LHCN-M2 (cell line): ENCODE measurements at regions not wholly inside any gene's neighbourhood (a gene's known extent, or its start where the extent isn't known, plus 50 kb on each side); places are given as distances from the start of the nearest gene placed in this dataset.

Experiments
- DNase-seq: peaks from one replicate; pipeline ENCODE4 v3.0.0-alpha.2; 2012; ENCODE audit warnings: low read depth

- no peak for DNase-seq
These were observed 101.0 kb upstream of the CASZ1 start for GRCh38 chr1:10897321-10897980.

GRCh38 chr1:10897981-10898728 is 101.7 kb upstream of the CASZ1 start:
- DNase-seq: peak; percentile 69

DNA sequence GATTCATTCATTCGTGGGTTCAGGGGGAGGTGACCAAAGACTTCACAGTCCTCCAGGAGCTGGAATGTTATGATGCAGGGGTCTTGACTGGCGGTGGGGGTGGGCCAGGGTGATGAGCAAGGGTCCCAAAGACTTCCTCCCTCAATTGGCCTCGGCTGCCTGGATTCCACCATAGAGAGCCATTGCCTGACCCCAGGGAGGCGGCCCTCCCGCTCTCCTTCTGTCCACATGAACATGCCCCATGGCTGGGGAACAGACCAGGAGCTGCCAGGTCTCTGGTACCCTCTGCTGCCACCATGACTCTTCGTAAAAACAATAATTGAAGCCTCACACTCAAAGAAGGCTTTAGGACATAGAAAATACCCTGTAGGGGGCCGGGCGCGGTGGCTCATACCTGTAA is 102.5 kb upstream of the CASZ1 start:
- no peak for DNase-seq

DNA sequence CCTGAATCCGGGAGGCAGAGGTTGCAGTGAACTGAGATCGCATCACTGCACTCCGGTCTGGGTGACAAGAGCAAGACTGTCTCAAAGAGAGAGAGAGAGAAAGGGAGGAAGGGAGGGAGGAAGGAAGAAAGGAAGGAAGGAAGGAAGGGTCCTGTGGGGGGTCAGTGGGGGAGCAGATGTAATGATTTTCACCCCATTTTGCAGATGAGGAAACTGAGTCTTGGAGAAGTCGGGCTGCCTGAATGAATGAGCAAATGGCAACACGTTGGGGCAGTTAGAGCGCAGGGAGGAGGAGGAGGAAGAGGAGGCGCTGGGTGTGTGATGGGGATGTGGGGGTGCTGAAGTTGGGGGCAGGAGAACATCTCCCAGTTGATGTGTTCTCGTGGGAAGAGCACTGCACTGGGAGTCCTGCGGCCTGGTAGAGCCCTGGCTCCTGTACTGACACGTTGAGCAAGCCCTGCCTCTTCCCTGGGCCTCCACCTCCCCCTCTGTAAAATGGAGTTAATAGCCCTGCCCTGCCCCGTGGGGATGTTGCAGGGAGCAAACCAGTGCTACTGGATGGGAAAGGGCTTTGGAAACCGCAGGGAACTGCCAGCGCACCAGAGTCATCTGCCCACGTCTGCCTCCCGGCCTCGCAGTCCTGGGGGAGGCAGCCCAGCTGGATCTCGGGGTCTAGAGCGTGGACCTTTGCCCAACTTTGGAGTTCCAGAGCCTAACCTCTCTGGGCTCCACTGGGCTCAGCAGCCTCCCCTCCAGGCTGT is 103.2 kb upstream of the CASZ1 start:
- DNase-seq: no peak

- DNase-seq: no peak
These were observed 103.8 kb upstream of the CASZ1 start for GRCh38 chr1:10900251-10900651.

DNA sequence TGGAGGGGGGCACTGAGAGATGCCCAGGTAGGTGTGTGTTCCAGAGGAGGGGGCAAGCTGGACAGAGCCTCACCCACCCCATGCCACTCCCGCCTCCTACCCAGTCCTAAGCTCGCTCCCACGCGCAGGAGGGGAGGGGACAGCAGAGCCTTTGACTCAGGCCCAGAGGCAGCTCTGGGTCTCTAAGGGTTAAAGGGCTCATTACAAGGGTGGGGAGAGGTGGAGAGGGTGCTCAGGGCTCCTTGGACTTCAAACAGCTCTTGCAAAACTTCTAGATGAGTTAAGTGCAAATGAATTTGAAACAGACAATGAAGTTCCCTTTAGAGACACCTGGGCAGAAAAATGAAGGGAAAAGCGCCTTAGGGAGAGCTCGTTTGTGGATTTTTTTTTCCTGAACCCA is 104.2 kb upstream of the CASZ1 start:
- DNase-seq: no peak

- DNase-seq: no peak
These were observed 104.8 kb upstream of the CASZ1 start for GRCh38 chr1:10901091-10901890.

GRCh38 chr1:10901891-10902805 is 105.7 kb upstream of the CASZ1 start:
- DNase-seq: no peak

DNA sequence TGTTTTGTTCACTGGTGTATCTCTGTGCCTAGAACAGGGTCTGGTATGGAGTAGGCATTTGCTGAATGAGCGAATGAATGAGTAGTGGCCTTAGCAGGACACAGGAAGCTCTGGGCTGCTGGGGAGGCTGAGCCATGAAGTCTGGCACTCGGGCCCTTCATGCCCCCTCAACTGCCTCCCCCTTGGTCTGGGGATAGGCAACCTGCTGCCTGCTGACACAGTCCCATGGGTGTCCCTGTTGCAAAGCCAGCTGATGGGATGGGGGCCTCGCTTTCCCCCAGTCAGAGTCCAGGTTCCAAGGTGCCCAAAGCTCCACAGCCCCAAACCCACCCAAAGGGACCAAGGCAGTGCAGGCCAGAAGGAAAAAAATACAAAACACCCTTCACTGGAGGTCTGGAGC is 107.0 kb upstream of the CASZ1 start:
- DNase-seq: no peak

GRCh38 chr1:10903821-10904220 is 107.4 kb upstream of the CASZ1 start:
- DNase-seq: no peak

DNA sequence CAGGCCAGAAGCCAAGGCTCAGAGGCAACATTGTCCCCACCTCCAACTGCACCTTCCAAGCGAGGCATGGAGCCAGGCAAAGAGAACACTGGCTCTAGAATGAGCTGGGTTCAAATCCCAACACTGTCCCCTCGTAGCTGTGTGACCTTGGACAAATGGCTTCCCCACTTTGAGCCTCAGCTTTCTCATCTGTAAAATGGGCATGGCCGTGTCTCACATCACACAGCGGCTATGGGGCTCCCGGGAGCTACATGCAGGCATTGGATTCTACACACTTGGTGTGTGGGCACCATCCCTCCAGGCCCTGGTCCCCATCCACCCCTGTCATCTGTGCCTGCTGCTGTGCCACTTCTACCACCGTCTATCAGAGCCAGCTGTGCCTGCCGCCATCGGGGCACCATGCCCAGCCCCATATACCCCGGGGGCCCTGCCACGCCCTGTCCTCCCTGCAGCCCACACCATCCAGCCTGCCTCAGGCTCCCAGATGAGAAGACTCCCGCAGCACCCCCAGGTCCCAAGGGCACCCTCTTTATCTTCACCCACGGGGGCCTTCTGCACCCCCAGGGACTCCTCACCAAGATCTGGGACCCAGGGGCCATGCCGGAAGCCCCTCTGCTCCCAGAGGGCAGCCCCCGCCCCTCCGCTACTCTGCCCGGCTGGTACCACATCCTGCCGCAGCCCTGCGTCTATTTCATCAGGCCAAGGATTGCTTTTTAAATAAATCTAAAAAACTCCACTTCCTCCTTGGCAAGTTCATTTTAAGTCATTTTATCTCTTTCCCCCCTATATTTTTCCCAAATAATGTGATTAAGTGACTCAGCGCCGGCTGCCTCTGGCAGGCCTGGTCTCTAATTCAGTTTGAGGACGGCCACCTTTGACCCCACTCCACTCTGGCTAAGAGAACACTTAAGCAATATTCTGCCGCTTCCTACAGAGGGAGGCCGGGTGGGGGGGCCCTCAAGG is 107.8 kb upstream of the TARDBP start:
- DNase-seq: no peak

GRCh38 chr1:10905841-10906655 is 106.4 kb upstream of the TARDBP start:
- DNase-seq: no peak

- DNase-seq: no peak
These were observed 105.5 kb upstream of the TARDBP start for GRCh38 chr1:10906866-10907519.

GRCh38 chr1:10908266-10908665 is 104.2 kb upstream of the TARDBP start:
- no peak for DNase-seq

DNA sequence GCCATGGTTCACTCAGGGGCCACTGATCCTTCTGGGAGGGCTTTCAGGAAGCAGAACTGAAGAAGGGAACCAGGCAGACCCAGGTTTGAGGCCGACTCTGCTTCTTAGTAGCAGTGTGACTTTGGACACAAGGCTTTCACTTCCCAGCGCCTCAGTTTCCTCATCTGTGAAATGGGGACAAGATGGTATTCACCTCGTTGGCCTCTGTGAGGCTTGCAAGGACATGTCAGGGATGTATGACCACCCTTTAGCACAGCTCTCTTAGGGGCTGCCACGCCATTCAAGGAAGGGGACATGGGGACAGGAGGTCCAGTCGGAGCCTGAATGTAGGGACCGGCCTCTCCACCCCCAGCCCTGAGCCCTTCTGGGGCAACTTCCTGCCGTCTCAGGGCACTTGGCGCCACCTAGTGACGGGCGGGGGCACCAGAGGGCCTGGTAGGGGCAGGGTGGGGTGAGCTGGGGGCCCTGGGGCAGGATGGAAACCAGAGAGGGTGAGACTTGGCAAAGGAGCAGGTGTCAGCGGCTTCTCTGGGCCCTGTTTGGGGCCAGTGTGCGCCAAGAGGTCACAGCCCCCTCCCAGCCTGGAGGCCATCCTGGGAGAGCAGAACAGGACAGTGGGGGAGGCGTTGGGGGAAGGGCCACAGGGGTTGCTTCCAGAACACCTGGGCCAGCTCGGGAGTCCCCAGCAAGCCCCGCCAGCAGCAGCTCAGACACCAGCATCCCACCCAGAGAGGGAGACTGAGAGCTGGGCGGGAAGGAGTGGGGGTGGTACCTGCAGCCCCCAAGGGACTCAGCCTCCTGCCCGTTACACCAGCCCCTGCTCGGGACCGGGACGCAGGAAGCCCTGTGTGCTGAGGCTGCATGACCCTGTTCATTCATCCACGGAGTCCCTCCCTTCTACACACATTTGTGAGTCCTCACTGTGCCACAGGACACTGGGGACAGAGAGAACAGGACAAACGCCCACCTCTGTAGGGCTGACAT is 102.5 kb upstream of the TARDBP start:
- no peak for DNase-seq

DNA sequence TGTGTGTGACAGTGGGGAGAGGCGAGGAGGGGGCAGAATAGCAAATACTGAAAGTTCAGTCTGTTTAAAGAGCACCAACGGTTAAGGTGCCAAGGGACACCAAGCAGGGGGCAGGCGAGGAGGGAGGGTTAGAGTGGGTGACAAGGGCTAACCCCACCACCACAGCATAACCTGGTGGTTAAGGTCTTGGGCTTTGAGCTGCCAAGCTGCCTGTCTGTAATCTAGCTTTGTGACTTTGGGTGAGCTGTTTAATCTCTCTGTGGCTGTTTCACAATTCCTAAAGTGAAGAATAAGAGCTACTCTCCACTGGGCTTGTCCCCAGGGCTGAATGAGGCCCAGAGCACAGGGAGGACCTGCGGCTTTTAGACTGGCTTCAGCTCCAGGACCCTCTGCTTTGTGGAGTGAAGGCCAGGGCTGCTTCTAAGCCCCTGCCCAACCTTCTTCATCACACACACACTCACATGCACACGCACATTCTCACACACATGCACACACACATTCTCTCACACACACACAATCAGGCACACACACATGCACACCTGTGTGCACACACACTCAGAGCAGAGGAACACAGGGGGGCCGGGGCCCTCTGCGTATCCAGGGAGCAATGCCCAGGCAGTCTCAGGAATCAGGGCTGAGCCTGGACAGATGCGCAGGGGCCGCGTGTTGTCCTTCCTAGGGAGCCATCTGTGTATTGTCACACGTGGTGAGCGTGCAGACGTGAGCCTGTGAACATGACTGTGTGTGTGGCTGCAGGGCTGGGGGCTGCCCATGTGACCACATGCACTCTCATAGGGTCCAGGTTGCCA is 101.6 kb upstream of the TARDBP start:
- DNase-seq: no peak
